NCI-H2227 treated with DMSO at 0.1 percent for 48 hours (cell line): ENCODE measurements at regions not wholly inside any gene's neighbourhood (a gene's known extent, or its start where the extent isn't known, plus 50 kb on each side); places are given as distances from the start of the nearest gene placed in this dataset.
"Not testable (repeated sequence)": the region's sequence is repeated elsewhere in the genome, so short reads cannot be mapped to it uniquely, and the experiment has no call there.

Source experiments
- DNase-seq: peaks from one replicate; lab custom pipeline; 2025; lab: John Stamatoyannopoulos, UW

GRCh38 chr11:112651386-112651785 lies 309.8 kb upstream of the NCAM1 start:
- no peak for DNase-seq

GRCh38 chr11:112652786-112653390 lies 308.3 kb upstream of the NCAM1 start:
- DNase-seq, result no peak

GRCh38 chr11:112655371-112655770 lies 305.8 kb upstream of the NCAM1 start:
- DNase-seq, result no peak

- no peak for DNase-seq
Observed at GRCh38 chr11:112656772-112657428, 304.3 kb upstream of the NCAM1 start.

GRCh38 chr11:112658431-112658878 lies 302.8 kb upstream of the NCAM1 start:
- DNase-seq, result no peak

DNA sequence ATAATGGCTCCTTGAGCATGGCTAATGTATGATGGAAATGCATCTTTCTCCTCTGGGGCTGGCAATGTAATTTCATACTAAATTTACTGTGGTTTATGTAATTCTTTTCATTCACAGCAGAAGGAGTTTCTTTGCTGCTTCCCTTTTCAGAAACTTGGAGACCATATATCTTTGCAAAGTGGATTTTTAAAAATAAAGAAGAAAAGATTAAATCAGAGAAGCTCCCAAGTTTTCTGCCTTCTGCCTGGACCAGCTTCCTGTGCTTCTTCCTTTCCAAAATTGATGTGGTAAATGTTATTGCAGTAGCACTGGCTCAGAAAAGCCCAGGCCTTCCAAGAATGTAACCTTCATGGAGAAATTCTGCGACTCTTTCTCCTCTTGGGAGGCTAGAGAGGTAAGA lies 300.1 kb upstream of the NCAM1 start:
- no peak for DNase-seq

- no peak for DNase-seq
Observed at GRCh38 chr11:112661571-112661970, 299.6 kb upstream of the NCAM1 start.

DNA sequence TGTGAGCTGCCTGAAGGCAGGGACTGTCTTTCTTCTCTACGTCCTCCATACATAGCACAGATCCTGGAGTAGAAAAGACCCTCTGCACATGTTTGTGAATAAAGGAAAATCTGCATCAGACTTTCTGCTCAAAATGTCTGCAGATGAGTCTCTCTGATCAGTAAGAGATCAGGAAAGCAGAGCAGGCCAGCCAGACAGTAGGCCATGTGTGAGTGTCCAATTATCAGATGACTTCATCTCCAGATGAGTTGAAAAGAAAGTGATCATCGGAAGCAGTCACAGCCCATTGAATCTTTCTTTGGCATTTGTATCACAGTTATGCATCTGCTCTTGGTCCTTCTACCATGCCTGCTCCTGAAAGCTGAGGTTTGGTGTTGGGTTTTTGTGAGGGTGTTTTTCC lies 298.7 kb upstream of the NCAM1 start:
- DNase-seq, result no peak

DNA sequence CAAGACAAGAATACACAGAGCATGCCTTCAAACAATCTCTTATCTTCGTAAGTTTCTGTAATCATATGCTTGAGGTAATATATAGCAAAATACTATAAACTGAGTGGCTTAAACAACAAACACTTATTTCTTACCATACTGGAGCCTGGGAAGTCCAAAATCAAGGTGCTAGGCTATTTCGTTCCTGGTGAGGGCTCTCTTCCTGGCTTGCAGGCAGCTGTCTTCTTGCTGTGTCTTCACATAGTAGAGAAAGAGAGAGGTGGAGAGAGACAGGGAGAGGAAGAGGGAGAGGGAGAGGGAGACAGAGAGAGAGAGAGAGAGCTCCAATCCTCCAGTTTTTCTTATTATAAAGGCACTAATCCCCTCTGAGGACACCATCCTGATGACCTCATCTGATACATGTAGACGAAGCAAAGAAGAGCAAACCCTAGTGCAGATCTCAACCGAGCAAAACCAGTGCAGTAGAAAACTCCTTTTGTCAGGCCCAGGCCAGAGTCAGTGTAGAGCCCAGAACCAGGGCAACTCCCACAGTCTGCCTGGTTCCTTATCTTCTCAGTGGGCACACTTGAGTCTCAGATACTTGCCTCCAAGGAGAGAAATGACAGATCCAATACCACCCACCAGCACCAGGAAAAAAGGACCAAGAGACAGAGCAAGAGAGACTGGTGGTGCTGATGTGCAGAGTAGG lies 297.1 kb upstream of the NCAM1 start:
- no peak for DNase-seq

DNA sequence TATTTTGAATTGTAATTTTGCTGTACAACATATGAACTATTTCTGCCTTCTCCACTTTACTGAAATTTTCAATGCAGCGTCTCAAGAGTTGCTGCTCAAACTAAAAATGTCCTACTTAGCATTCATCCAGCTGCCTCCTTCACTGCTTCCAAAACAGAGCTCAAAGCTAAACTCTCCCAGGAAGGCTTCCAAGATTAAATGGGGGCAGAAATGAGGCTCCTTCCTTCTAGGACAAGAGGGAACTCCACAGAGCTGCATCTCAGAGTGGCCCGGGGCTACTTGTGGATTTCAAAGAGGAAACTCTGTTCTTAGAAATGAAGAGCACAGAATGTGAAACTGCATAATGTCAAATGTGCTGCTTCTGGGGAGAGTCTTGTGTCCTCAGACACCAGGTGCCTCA lies 295.9 kb upstream of the NCAM1 start:
- DNase-seq, result no peak

DNA sequence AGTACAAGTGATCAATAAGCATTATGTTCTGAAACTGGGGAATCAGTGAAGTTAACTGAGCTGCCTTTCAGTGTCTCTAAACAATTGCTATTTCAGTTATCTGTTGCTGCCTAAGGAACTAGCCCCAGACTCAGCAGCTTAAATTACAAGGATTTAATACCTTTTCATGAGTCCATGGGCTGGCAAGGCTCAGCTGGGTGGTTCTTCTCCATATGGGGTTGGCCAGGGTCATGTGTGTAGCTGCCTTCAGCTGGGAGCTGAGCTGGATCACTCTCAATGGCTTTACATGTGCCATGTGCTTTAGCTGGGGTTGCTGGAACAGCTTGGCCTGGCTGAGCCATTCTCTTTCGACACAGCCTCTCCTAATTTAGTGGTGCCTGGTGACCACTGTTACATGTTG lies 295.0 kb upstream of the NCAM1 start:
- no peak for DNase-seq

DNA sequence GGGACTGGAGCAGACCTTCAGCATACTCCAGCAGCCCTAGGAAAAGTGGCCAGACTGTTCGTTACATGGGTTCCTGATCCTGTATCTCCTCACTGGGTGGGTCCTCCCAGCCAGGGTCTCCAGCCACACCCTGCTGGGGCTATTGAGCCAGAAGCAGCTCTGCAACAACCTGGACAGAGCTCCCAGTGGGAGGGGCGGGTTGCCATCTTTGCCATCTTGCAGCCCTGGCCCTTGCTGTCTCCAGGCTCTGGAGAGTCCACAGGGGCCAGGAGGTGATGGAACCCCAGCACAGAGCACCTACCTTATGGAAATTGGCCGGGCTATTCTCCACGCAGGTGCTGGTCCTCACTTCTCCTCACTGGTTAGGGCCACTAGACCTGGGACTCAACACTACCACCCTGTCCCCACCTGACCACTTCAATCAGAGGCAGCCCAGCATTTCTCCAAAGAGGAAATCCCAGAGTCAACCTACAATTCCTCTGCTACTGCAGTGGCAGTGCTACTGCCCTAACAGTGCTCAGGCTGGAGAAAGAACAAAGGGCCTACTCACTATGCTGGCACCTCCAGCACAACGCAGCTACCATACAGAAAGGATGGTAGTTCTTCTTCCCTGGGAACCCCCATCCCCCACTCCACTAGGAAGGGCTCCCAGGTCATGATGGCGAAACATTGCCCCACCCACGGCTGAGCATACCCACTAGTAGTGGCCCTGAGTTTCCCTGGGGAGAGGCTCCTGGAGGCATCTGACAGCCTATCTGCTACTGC lies 290.2 kb upstream of the NCAM1 start:
- DNase-seq, result no peak

DNA sequence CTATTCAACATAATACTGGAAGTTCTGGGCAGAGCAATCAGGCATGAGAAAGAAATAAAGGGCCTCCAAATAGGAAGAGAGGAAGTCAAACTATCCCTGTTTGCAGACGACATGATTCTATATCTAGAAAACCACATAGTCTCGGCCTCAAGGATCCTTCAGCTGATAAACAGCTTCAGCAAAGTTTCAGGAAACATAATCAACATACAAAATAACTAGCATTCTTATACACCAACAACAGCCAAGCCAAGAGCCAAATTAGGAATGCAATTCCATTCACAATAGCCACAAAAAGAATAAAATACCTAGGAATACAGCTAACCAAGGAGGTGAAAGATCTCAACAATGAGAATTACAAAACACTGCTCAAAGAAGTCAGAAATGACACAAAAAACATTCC lies 287.8 kb upstream of the NCAM1 start:
- DNase-seq, result not testable (repeated sequence)

DNA sequence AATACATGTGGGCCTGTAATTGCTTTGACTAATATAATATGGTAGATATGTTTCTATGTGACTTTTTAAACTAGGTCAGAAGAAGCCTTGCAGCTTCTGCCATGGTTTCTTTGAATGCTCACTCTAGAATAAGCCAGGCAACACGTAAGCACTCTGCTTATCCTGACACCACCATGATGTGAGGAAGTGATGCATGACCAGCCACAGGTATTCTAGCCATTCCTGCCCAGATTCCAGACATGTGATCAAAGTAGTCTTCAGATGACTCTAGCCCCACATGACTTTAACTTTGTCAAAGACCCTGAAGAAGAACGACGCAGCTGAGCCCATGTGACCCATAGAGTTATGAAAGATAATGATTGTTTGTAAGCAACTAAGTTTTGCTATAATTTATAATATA lies 276.1 kb upstream of the NCAM1 start:
- DNase-seq, result no peak

- no peak for DNase-seq
Observed at GRCh38 chr11:112689851-112690250, 271.4 kb upstream of the NCAM1 start.

- no peak for DNase-seq
Observed at GRCh38 chr11:112693781-112694180, 267.4 kb upstream of the NCAM1 start.

DNA sequence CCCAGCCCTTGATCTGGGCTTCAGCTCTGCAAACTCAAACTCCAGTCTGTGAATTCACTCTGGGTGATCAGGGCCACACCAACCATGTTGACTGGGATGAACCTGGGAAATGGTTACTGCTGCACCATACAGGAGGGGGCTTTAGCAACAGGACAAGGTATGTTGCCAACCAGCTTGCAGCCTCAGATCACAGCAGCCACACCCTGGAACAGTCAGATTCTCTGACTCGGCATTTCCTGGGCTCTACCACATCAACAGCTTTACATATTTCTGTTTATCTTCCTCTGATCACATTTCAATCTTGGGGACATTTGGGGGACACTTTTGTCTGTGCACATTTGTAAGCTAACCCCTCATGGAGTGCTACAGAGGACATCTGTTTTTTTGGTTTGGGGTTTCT lies 267.0 kb upstream of the NCAM1 start:
- no peak for DNase-seq

DNA sequence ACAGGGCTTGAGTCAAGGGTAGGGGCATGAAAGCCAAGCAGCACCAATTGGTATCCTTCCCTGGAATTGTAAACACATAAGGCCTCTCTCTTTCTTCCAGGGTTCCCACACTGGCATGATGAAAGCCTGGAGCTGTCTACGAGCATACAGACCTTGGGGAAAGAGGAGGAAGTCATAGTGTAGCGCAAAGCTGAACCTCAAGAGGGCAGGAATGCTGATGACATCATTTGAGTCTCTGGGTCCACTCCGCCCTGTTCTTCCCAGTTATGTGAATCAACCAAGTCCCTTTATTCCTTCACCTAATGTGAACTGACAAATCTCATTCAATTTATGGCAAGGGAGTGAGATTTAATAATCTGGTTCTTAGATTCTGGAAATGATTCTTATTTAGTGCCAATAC lies 266.4 kb upstream of the NCAM1 start:
- no peak for DNase-seq

DNA sequence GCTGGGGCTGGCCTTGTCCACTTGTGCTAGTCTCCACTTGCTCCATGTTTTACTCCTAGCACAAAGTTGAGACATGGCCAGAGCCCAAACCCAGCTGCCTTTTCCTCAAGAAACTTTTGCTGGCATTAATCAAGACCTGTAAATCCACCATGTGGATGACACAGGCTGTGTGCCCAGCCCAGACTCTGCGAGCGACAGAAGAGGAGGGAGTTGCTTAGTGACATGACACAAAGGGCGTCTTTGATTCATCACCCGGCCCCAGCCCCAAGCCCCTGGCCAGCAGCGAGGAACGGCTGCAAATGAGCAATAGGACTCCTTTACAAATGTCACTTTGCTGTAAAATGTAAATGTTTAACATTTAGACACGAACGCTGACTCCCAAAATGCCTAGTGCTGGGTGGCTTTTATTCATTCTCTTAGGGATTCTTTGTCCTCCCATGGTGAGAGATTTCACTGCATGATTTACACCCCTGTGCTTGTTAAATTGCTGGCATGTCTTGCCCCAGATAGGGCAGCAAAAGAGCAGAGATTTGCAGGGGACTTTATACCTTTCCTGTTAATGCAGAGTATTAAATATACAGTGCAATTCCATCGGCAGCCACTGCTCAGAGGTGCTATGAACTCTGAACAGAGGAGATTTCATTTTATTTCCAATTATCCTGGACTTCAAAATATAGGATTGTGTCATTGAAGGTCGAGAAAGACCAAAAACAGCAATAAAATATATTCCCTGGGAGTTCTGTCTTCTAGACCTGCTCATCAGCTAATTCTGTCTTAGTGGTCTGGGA lies 263.6 kb upstream of the NCAM1 start:
- DNase-seq, result no peak

DNA sequence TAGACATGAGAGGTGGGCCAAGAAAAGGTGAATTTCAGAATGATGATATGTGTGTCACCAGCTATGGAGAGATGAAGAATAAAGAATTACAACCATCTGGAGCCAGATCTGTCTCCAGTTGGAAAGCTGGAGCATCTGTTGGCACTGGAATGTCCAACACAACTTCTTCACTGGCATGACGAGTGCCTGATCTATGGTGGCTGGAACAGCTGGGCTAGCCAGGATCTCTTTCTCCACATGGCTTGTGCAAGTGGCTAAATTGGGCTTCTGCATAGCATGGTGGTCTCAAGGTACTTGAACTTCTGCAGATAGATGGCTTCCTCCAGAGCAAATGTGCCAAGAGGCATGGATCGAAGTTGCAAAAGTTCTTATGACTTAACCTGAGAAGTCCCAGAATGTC lies 256.1 kb upstream of the NCAM1 start:
- DNase-seq, result no peak

GRCh38 chr11:112706863-112707262 lies 254.4 kb upstream of the NCAM1 start:
- no peak for DNase-seq

- DNase-seq, result not testable (repeated sequence)
Observed at GRCh38 chr11:112714340-112714739, 246.9 kb upstream of the NCAM1 start.
